ENCODE measurements at regions not wholly inside any gene's neighbourhood (a gene's known extent, or its start where the extent isn't known, plus 50 kb on each side); places are given as distances from the start of the nearest gene placed in this dataset.

- TF ChIP-seq, protein P1, sequence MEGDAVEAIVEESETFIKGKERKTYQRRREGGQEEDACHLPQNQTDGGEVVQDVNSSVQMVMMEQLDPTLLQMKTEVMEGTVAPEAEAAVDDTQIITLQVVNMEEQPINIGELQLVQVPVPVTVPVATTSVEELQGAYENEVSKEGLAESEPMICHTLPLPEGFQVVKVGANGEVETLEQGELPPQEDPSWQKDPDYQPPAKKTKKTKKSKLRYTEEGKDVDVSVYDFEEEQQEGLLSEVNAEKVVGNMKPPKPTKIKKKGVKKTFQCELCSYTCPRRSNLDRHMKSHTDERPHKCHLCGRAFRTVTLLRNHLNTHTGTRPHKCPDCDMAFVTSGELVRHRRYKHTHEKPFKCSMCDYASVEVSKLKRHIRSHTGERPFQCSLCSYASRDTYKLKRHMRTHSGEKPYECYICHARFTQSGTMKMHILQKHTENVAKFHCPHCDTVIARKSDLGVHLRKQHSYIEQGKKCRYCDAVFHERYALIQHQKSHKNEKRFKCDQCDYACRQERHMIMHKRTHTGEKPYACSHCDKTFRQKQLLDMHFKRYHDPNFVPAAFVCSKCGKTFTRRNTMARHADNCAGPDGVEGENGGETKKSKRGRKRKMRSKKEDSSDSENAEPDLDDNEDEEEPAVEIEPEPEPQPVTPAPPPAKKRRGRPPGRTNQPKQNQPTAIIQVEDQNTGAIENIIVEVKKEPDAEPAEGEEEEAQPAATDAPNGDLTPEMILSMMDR (conservative IDR thresholded peaks at IDR 0.05; ENCODE audit: low read depth, low read length) = no peak
- TF ChIP-seq POLR2A (IDR thresholded peaks at IDR 0.05; ENCODE audit: low read depth, low read length) (no peak), CEBPB (IDR thresholded peaks at IDR 0.05; ENCODE audit: low read depth, low read length) (no peak), RFX5 (IDR thresholded peaks at IDR 0.05; ENCODE audit: low read depth, low read length) (no peak), SMC3 (IDR thresholded peaks at IDR 0.05; ENCODE audit: low read depth, low read length) (no peak), BHLHE40 (IDR thresholded peaks at IDR 0.05; ENCODE audit: low read depth, low read length) (no peak), MXI1 (IDR thresholded peaks at IDR 0.05; ENCODE audit: borderline replicate concordance, low read depth, low read length) (no peak), CHD1 (IDR thresholded peaks at IDR 0.05; ENCODE audit: low read depth, low read length) (no peak), RAD21 (IDR thresholded peaks at IDR 0.05; ENCODE audit: low read length) (no peak), NFE2L2 (IDR thresholded peaks at IDR 0.05; ENCODE audit: low read depth, low read length) (no peak), MAZ (IDR thresholded peaks at IDR 0.05; ENCODE audit: borderline replicate concordance, low read depth, low read length) (no peak)
Observed at GRCh38 chr2:111678651-111679050, 205.3 kb downstream of the ANAPC1 start.
